Keratinocyte (primary cell): ENCODE measurements at regions not wholly inside any gene's neighbourhood (a gene's known extent, or its start where the extent isn't known, plus 50 kb on each side); places are given as distances from the start of the nearest gene placed in this dataset.

Experiments
- DNase-seq: peaks from one replicate; pipeline ENCODE4 v3.0.0-alpha.2; 2011; ENCODE audit warnings: low read depth, missing footprints, low spot score
- FAIRE-seq: peaks from 2 replicates; lab custom pipeline; 2011; peaks lifted over from hg19 to GRCh38; lab: Jason Lieb, UNC
- H2AFZ ChIP-seq: 2 replicates; pipeline ENCODE4 v1.6.0; 2012; ENCODE audit warnings: low read length, control low read depth, inconsistent platforms; ENCODE audit not compliant: control insufficient read depth
- H3K27ac ChIP-seq: 2 replicates; pipeline ENCODE4 v1.5.1; 2011; ENCODE audit warnings: low read length; ENCODE audit not compliant: control insufficient read depth, insufficient read depth
- H3K27me3 ChIP-seq: 3 replicates; pipeline ENCODE4 v1.6.0; 2011; ENCODE audit warnings: low read length; ENCODE audit not compliant: control insufficient read depth, insufficient read depth; ENCODE audit errors: extremely low read depth
- H3K36me3 ChIP-seq, 2 experiments: 2 replicates in 1 of 2; 3 replicates in 1 of 2; pipeline ENCODE4 v1.5.1; 2011; ENCODE audit warnings: low read length in 2 of 2, mild to moderate bottlenecking in 1 of 2; ENCODE audit not compliant: control insufficient read depth in 2 of 2, insufficient read depth in 2 of 2; ENCODE audit errors: extremely low read depth in 1 of 2
- H3K4me1 ChIP-seq: 3 replicates; pipeline ENCODE4 v1.5.1; 2011; ENCODE audit warnings: low read length; ENCODE audit not compliant: control insufficient read depth, insufficient read depth; ENCODE audit errors: extremely low read depth
- H3K4me2 ChIP-seq: 3 replicates; pipeline ENCODE4 v1.6.0; 2011; ENCODE audit warnings: low read depth, low read length; ENCODE audit not compliant: control insufficient read depth, insufficient read depth; ENCODE audit errors: extremely low read depth
- H3K4me3 ChIP-seq, 3 experiments: fragments of 200-600 bp in 1 of 3; sonication (generic) in 1 of 3; 2 replicates in 2 of 3; 3 replicates in 1 of 3; pipeline ENCODE4 v1.5.1; 2011 to 2016; ENCODE audit warnings: low read length in 3 of 3, mild to moderate bottlenecking in 3 of 3, control low read depth in 2 of 3, inconsistent platforms in 1 of 3, low read depth in 1 of 3, mixed read lengths in 1 of 3, mixed run types in 1 of 3, moderate library complexity in 1 of 3; ENCODE audit not compliant: control insufficient read depth in 2 of 3, insufficient read depth in 2 of 3; ENCODE audit errors: extremely low read depth in 1 of 3
- H3K79me2 ChIP-seq: 2 replicates; pipeline ENCODE4 v1.6.0; 2012; ENCODE audit warnings: low read length; ENCODE audit not compliant: control insufficient read depth, insufficient read depth
- H3K9ac ChIP-seq: 3 replicates; pipeline ENCODE4 v1.6.0; 2011; ENCODE audit warnings: low read length; ENCODE audit not compliant: control insufficient read depth, insufficient read depth; ENCODE audit errors: extremely low read depth
- H3K9me1 ChIP-seq: 3 replicates; pipeline ENCODE4 v1.6.0; 2011; ENCODE audit warnings: low read length; ENCODE audit not compliant: control insufficient read depth, insufficient read depth; ENCODE audit errors: extremely low read depth
- H3K9me3 ChIP-seq: 2 replicates; pipeline ENCODE4 v1.5.1; 2012; ENCODE audit warnings: low read depth, low read length; ENCODE audit not compliant: control insufficient read depth
- H4K20me1 ChIP-seq: 3 replicates; pipeline ENCODE4 v1.6.0; 2011; ENCODE audit warnings: low read length; ENCODE audit not compliant: control insufficient read depth, insufficient read depth; ENCODE audit errors: extremely low read depth
- EZH2 ChIP-seq: IDR thresholded peaks from one replicate; pipeline ENCODE4 v1.6.1; 2012; ENCODE audit warnings: inconsistent platforms, mild to moderate bottlenecking, low read length, moderate library complexity
- dilution Hi-C: fragments of 300-500 bp; cut with MboI; formaldehyde crosslinking; loops from one replicate; pipeline ENCODE4 v1.7.0; 2020; ENCODE audit warnings: low sequenced_read_pairs; ENCODE audit not compliant: extremely low pct_ligation_motif_present
- TF ChIP-seq, protein P1 (sequence below), 3 experiments: IDR thresholded peaks in 1 of 3; conservative IDR thresholded peaks in 1 of 3; optimal IDR thresholded peaks in 1 of 3; 2 replicates in 2 of 3; 3 replicates in 1 of 3; pipeline versions ENCODE3 to v1.5.1; 2011; ENCODE audit warnings: low read length in 3 of 3, mild to moderate bottlenecking in 3 of 3, moderate library complexity in 2 of 3, control low read depth in 1 of 3, inconsistent platforms in 1 of 3; ENCODE audit not compliant: insufficient read depth in 2 of 3; ENCODE audit errors: extremely low read depth in 1 of 3

DNA sequence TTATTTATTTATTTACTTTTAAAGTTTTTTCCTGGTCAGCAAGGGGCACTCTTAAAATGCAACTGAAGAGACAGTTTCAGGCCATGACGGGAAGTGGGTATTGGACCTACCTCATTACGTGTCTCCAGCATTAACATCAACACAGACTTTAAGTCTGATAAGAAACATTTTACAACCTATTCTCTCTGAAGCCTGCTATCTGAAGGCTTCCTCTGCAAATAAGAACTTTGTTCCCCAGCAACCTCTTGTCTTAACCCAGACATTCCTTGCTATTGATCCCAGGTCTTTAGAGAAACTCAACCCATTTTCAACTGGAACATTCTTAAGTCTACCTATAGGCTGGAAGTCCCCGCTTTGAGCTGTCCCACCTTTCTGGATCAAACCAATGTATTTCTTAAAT lies 258.3 kb upstream of the TMPRSS15 start:
- no peak overlapping the region for H3K27ac ChIP-seq
- no peak overlapping the region for H3K9ac ChIP-seq
- no peaks in the 10 kb centered on the region for H3K9me3 ChIP-seq
- dilution Hi-C loops, result no loop called here
- H3K36me3 ChIP-seq, result no peaks in the 10 kb centered on the region
- TF ChIP-seq EZH2, result no peak
- TF ChIP-seq, protein P1, sequence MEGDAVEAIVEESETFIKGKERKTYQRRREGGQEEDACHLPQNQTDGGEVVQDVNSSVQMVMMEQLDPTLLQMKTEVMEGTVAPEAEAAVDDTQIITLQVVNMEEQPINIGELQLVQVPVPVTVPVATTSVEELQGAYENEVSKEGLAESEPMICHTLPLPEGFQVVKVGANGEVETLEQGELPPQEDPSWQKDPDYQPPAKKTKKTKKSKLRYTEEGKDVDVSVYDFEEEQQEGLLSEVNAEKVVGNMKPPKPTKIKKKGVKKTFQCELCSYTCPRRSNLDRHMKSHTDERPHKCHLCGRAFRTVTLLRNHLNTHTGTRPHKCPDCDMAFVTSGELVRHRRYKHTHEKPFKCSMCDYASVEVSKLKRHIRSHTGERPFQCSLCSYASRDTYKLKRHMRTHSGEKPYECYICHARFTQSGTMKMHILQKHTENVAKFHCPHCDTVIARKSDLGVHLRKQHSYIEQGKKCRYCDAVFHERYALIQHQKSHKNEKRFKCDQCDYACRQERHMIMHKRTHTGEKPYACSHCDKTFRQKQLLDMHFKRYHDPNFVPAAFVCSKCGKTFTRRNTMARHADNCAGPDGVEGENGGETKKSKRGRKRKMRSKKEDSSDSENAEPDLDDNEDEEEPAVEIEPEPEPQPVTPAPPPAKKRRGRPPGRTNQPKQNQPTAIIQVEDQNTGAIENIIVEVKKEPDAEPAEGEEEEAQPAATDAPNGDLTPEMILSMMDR (optimal IDR thresholded peaks at IDR 0.05 in 1 of 3, IDR thresholded peaks at IDR 0.05 in 1 of 3, conservative IDR thresholded peaks at IDR 0.05 in 1 of 3; ENCODE audit: extremely low read depth in 1 of 3, insufficient read depth in 2 of 3, low read length in 3 of 3), result no peak
- no peak overlapping the region for H3K4me2 ChIP-seq
- no peak overlapping the region for H3K4me3 ChIP-seq
- no peaks in the 10 kb centered on the region for H3K4me1 ChIP-seq
- H4K20me1 ChIP-seq, result no peaks in the 10 kb centered on the region
- no peaks in the 10 kb centered on the region for H3K9me1 ChIP-seq
- DNase-seq (no peak), FAIRE-seq (no peak)
- no peaks in the 10 kb centered on the region for H3K79me2 ChIP-seq
- H2AFZ ChIP-seq, result no peak overlapping the region
- no peaks in the 10 kb centered on the region for H3K27me3 ChIP-seq

DNA sequence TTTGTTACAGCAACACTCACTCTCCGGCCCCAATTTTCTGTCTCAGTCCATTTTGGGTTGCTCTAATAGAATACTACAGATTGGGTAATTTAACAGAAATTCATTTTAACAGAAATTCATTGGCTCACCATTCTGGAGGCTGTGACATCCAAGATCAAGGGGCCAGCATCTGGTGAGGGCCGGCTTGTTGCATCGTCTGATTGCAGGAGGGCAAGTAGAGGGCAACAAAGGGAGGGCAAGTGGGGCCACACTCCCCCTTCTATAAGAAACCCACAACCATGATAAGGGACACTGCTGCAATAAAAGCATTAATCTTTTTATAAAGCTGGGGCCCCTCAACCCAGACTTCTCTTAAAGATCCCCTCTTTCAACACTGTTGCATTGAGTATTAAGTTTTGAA lies 260.1 kb upstream of the TMPRSS15 start:
- H3K9me1 ChIP-seq, result no peaks in the 10 kb centered on the region
- TF ChIP-seq EZH2, result no peak
- TF ChIP-seq, protein P1 (optimal IDR thresholded peaks at IDR 0.05 in 1 of 3, IDR thresholded peaks at IDR 0.05 in 1 of 3, conservative IDR thresholded peaks at IDR 0.05 in 1 of 3; ENCODE audit: extremely low read depth in 1 of 3, insufficient read depth in 2 of 3, low read length in 3 of 3), result no peak
- H3K27me3 ChIP-seq, result no peaks in the 10 kb centered on the region
- FAIRE-seq (no peak), DNase-seq (no peak)
- no peaks in the 10 kb centered on the region for H3K79me2 ChIP-seq
- H3K4me3 ChIP-seq, result no peak overlapping the region
- no peak overlapping the region for H2AFZ ChIP-seq
- H3K27ac ChIP-seq, result no peak overlapping the region
- no peak overlapping the region for H3K9ac ChIP-seq
- no peaks in the 10 kb centered on the region for H4K20me1 ChIP-seq
- no peaks in the 10 kb centered on the region for H3K4me1 ChIP-seq
- no peak overlapping the region for H3K4me2 ChIP-seq
- H3K9me3 ChIP-seq, result no peaks in the 10 kb centered on the region
- dilution Hi-C loops, result no loop called here
- no peaks in the 10 kb centered on the region for H3K36me3 ChIP-seq
